HFFc6 (cell line): ENCODE measurements at regions not wholly inside any gene's neighbourhood (a gene's known extent, or its start where the extent isn't known, plus 50 kb on each side); places are given as distances from the start of the nearest gene placed in this dataset.
"Not testable (repeated sequence)": the region's sequence is repeated elsewhere in the genome, so short reads cannot be mapped to it uniquely, and the experiment has no call there.

Source experiments
- DNase-seq: peaks from one replicate; pipeline ENCODE4 v3.0.0-alpha.2; 2018
- H3K27ac Mint-ChIP-seq: 2 replicates; pipeline ENCODE4 v1.8.0; 2020; ENCODE audit warnings: mild to moderate bottlenecking, mixed read lengths
- H3K27me3 Mint-ChIP-seq: 2 replicates; pipeline ENCODE4 v1.8.0; 2021; ENCODE audit warnings: mild to moderate bottlenecking, moderate library complexity, mixed read lengths; ENCODE audit not compliant: insufficient read depth
- H3K36me3 Mint-ChIP-seq: 2 replicates; pipeline ENCODE4 v1.8.0; 2021; ENCODE audit warnings: low read depth, mixed read lengths
- H3K4me1 Mint-ChIP-seq: 2 replicates; pipeline ENCODE4 v1.8.0; 2020; ENCODE audit warnings: low read depth, mixed read lengths
- H3K4me3 Mint-ChIP-seq: 2 replicates; pipeline ENCODE4 v1.8.0; 2020; ENCODE audit warnings: mild to moderate bottlenecking, moderate library complexity, mixed read lengths
- H3K9me3 Mint-ChIP-seq: 2 replicates; pipeline ENCODE4 v1.8.0; 2020; ENCODE audit warnings: mild to moderate bottlenecking, mixed read lengths
- TF ChIP-seq, protein P1 (sequence below): fragments of 200-600 bp; sonication (generic); IDR thresholded peaks from 2 replicates; pipeline ENCODE4 v1.5.0; 2021; ENCODE audit warnings: antibody characterized with exemption, mild to moderate bottlenecking

DNA sequence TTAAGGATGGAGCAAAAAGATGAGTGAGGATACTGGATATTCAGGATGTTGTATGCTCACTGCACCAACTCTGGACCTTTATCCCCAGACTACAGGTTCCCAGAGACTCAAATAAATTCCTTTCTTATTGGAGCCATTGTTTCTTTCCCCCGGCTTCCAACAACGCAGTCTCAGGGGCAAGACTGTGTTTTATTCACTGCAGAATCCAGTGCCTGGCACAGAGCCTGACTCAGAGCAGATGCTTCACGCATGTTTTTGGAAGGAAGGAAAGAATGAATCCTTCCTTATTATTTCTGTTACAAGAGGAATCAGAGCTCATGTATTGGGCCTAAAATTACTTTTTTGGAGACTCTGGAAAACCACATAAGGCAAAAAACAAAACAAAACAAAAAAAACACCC is 96.0 kb upstream of the VGLL4 start:
- Mint-ChIP-seq H3K27ac (no peak overlapping the region), H3K4me1 (peaks cover 9% of the 10 kb centered on the region; the same call in 1 of the 2 replicates), H3K36me3 (no peaks in the 10 kb centered on the region), H3K4me3 (no peak overlapping the region), H3K27me3 (peaks cover 21% of the 10 kb centered on the region), H3K9me3 (no peaks in the 10 kb centered on the region)
- DNase-seq: no peak
- TF ChIP-seq, protein P1, sequence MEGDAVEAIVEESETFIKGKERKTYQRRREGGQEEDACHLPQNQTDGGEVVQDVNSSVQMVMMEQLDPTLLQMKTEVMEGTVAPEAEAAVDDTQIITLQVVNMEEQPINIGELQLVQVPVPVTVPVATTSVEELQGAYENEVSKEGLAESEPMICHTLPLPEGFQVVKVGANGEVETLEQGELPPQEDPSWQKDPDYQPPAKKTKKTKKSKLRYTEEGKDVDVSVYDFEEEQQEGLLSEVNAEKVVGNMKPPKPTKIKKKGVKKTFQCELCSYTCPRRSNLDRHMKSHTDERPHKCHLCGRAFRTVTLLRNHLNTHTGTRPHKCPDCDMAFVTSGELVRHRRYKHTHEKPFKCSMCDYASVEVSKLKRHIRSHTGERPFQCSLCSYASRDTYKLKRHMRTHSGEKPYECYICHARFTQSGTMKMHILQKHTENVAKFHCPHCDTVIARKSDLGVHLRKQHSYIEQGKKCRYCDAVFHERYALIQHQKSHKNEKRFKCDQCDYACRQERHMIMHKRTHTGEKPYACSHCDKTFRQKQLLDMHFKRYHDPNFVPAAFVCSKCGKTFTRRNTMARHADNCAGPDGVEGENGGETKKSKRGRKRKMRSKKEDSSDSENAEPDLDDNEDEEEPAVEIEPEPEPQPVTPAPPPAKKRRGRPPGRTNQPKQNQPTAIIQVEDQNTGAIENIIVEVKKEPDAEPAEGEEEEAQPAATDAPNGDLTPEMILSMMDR: no peak

DNA sequence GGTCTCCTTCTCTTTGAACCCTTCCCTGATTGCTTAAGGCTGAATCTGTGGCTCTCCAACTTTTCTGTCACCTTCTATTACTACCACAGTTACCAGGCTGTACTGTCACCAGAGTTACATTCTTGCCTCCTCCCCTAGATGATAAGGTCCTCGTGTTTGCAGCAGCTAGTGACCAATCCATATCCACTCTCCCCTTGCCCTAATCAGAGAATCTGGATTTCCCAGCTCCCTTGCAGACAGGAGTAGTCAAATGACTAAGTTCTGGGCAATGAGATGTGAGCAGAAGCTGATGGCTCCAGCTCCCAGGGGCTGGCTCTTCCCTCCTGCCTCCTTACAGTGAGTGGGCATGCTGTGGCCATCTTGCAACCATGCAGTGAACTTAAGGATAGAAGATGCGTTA is 95.4 kb upstream of the VGLL4 start:
- Mint-ChIP-seq H3K4me1 (peaks cover 9% of the 10 kb centered on the region; the same call in 1 of the 2 replicates), H3K9me3 (no peaks in the 10 kb centered on the region), H3K4me3 (no peak overlapping the region), H3K36me3 (no peaks in the 10 kb centered on the region), H3K27me3 (peaks cover 22% of the 10 kb centered on the region), H3K27ac (no peak overlapping the region)
- TF ChIP-seq, protein P1: no peak
- no peak for DNase-seq

GRCh38 chr3:11737742-11738141 is 94.0 kb upstream of the VGLL4 start:
- Mint-ChIP-seq H3K4me1 (peaks cover 9% of the 10 kb centered on the region; the same call in 1 of the 2 replicates), H3K9me3 (no peaks in the 10 kb centered on the region), H3K36me3 (no peaks in the 10 kb centered on the region), H3K27me3 (peaks cover 20% of the 10 kb centered on the region), H3K27ac (no peak overlapping the region), H3K4me3 (no peak overlapping the region)
- DNase-seq: no peak
- TF ChIP-seq, protein P1: no peak

DNA sequence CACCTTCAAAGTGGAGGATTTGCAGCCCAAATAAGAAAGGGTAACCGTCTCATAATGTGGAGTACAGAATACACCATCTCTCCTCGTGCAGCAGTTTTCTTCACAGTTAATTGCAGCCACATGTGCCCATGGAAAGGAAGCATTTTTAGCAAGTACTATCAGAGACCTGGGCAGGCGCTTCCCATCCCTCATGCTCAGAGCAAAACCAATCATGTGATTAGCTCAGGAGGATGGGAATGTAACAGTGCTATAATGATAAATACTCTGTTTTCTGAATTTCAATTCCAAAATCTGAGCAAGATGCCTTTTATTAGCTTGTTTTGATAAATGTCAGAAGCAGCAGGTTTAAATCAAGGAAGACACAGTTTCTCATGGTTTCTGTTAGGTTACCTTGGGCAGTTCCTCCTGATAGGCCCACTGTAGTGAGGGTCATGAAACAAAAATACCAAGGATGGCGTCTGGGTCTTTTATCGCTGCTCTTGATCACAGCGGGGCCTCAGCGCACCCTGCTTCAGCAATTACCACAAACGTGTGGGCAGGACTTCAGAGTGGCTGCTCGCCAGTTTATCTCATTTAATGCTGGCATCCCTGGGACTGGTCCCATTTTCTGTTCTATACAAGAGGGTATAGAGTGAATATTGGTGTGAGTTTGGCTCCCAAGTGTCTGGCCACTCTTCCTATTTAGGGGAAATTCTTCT is 92.6 kb upstream of the VGLL4 start:
- peaks cover 22% of the 10 kb centered on the region for H3K27me3 Mint-ChIP-seq
- no peak overlapping the region for H3K27ac Mint-ChIP-seq
- H3K4me3 Mint-ChIP-seq: no peak overlapping the region
- H3K4me1 Mint-ChIP-seq: peaks cover 9% of the 10 kb centered on the region; the same call in 1 of the 2 replicates
- no peaks in the 10 kb centered on the region for H3K36me3 Mint-ChIP-seq
- H3K9me3 Mint-ChIP-seq: no peaks in the 10 kb centered on the region
- TF ChIP-seq, protein P1: no peak
- no peak for DNase-seq

DNA sequence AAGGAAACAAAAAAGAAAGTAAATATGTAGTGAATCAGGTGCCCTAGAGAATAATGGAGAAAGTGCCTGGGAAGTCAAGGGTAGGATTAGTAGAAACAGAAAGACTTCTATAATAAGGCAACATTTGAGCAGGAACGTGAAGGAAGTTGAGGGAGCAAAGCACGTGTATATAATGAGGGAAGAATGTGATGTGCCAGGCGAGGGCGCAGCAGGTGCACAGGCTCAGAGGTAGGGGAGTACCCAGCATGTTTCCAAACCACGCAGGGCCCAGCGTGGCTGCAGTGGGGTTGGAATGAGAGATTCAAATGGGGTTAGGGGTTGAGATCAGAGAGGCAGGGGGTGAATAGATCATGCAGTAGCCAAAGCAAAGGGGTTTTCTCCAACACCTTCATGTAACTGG is 91.9 kb upstream of the VGLL4 start:
- Mint-ChIP-seq H3K4me3 (no peak overlapping the region), H3K27ac (no peak overlapping the region), H3K36me3 (no peaks in the 10 kb centered on the region), H3K4me1 (peaks cover 9% of the 10 kb centered on the region; the same call in 1 of the 2 replicates), H3K27me3 (peaks cover 21% of the 10 kb centered on the region), H3K9me3 (no peaks in the 10 kb centered on the region)
- TF ChIP-seq, protein P1: no peak
- no peak for DNase-seq

DNA sequence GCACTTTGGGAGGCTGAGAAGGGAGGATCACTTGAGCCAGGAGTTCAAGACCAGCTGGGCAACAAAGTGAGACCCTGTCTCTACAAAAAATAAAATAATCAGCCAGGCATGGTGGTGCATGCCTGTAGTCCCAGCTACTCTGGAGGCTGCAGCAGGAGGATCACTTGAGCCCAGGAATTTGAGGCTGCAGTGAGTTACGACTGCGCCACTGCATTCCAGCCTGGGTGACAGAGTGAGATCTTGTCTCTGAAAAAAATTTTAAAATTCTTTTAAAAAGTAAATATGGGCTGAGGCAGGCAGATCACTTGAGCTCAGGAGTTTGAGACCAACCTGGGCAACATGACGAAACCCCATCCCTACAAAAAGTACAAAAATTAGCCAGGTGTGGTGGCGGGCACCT is 91.4 kb upstream of the VGLL4 start:
- H3K4me3 Mint-ChIP-seq, H3K4me1 Mint-ChIP-seq, DNase-seq, H3K27ac Mint-ChIP-seq, H3K9me3 Mint-ChIP-seq, H3K36me3 Mint-ChIP-seq: not testable (repeated sequence)
- peaks cover 22% of the 10 kb centered on the region for H3K27me3 Mint-ChIP-seq
